HG03442 (cell line): ENCODE measurements at regions not wholly inside any gene's neighbourhood (a gene's known extent, or its start where the extent isn't known, plus 50 kb on each side); places are given as distances from the start of the nearest gene placed in this dataset.
"Not testable (repeated sequence)": the region's sequence is repeated elsewhere in the genome, so short reads cannot be mapped to it uniquely, and the experiment has no call there.

Experiments used
- ATAC-seq: cut with Tn5 transposase; IDR thresholded peaks from one replicate; pipeline ENCODE4 v1.9.1; 2021; ENCODE audit warnings: mild to moderate bottlenecking, moderate library complexity; ENCODE audit not compliant: unreplicated experiment

- ATAC-seq, result no peak
These were observed 123.9 kb upstream of the RXFP1 start for GRCh38 chr4:158397781-158398180.

- not testable (repeated sequence) for ATAC-seq
These were observed 113.7 kb upstream of the RXFP1 start for GRCh38 chr4:158407961-158408360.

GRCh38 chr4:158410272-158410671 lies 111.4 kb upstream of the RXFP1 start:
- no peak for ATAC-seq

GRCh38 chr4:158411269-158411668 lies 110.4 kb upstream of the RXFP1 start:
- no peak for ATAC-seq

- ATAC-seq, result not testable (repeated sequence)
These were observed 103.0 kb upstream of the RXFP1 start for GRCh38 chr4:158418679-158419078.

- ATAC-seq, result no peak
These were observed 100.9 kb upstream of the RXFP1 start for GRCh38 chr4:158420782-158421181.

GRCh38 chr4:158422546-158422945 lies 99.1 kb upstream of the RXFP1 start:
- no peak for ATAC-seq

- no peak for ATAC-seq
These were observed 93.4 kb upstream of the RXFP1 start for GRCh38 chr4:158428242-158428641.

- no peak for ATAC-seq
These were observed 78.9 kb upstream of the RXFP1 start for GRCh38 chr4:158442736-158443135.

- no peak for ATAC-seq
These were observed 78.0 kb upstream of the RXFP1 start for GRCh38 chr4:158443731-158444130.

GRCh38 chr4:158444621-158445020 lies 77.1 kb upstream of the RXFP1 start:
- ATAC-seq, result no peak

GRCh38 chr4:158446106-158446505 lies 75.6 kb upstream of the RXFP1 start:
- ATAC-seq, result no peak

- no peak for ATAC-seq
These were observed 70.9 kb upstream of the RXFP1 start for GRCh38 chr4:158450741-158451140.

- ATAC-seq, result not testable (repeated sequence)
These were observed 69.6 kb upstream of the RXFP1 start for GRCh38 chr4:158452116-158452515.

GRCh38 chr4:158458271-158458895 lies 63.3 kb upstream of the RXFP1 start:
- ATAC-seq, result no peak

GRCh38 chr4:158459085-158459820 lies 62.4 kb upstream of the RXFP1 start:
- no peak for ATAC-seq

- ATAC-seq, result no peak
These were observed 60.3 kb upstream of the RXFP1 start for GRCh38 chr4:158461336-158461735.

GRCh38 chr4:158462611-158463010 lies 59.1 kb upstream of the RXFP1 start:
- no peak for ATAC-seq
